ENCODE measurements at regions not wholly inside any gene's neighbourhood (a gene's known extent, or its start where the extent isn't known, plus 50 kb on each side); places are given as distances from the start of the nearest gene placed in this dataset.

DNA sequence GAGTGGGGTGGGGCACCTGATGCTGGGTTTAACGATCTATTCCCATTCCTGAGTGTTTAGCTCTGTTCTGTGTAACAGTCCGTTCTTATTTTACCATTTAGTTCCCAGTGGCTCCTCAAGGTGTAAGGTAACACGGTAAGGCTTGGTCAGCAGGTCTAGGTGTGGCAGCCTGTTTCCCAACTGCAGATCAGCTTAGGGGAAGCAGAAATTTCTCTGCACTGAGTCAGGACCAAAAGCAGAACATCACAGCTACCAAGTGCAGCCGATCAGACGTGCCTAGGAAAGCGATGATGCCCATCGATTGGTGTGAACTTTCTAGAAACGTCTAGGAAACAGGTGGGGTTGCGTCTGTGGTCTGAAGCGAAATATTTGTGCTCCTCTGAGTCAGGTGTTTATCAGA, 240.1 kb downstream of the STIM2 start:
- DNase-seq (ENCODE audit: low read depth), result no peak
- no peak overlapping the region for H3K4me3 ChIP-seq (ENCODE audit: low read depth, low read length)
- TF ChIP-seq, protein P1, sequence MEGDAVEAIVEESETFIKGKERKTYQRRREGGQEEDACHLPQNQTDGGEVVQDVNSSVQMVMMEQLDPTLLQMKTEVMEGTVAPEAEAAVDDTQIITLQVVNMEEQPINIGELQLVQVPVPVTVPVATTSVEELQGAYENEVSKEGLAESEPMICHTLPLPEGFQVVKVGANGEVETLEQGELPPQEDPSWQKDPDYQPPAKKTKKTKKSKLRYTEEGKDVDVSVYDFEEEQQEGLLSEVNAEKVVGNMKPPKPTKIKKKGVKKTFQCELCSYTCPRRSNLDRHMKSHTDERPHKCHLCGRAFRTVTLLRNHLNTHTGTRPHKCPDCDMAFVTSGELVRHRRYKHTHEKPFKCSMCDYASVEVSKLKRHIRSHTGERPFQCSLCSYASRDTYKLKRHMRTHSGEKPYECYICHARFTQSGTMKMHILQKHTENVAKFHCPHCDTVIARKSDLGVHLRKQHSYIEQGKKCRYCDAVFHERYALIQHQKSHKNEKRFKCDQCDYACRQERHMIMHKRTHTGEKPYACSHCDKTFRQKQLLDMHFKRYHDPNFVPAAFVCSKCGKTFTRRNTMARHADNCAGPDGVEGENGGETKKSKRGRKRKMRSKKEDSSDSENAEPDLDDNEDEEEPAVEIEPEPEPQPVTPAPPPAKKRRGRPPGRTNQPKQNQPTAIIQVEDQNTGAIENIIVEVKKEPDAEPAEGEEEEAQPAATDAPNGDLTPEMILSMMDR (conservative IDR thresholded peaks at IDR 0.05; ENCODE audit: low read depth, low read length), result no peak

DNA sequence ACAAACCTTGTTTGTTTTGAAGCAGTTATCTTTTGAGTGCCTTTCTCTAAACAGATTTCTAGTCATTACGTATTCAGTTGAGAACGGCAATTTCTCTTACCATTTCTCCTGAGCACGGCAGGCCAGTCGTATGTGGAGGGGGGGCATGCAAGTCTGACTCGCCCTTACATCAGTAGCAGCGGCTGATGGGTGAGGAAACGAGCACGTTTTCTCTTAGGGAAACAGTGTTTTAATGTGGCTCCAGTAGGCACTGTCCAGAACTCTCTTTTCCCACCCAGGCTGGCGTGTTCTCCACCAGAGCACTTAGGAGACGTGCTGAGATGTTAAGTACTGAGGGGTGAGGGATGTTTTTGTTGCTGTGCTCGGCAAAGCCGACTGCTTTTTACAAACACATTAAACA, 240.5 kb downstream of the STIM2 start:
- H3K4me3 ChIP-seq (ENCODE audit: low read depth, low read length), result no peak overlapping the region
- TF ChIP-seq, protein P1 (conservative IDR thresholded peaks at IDR 0.05; ENCODE audit: low read depth, low read length), result no peak
- no peak for DNase-seq (ENCODE audit: low read depth)

DNA sequence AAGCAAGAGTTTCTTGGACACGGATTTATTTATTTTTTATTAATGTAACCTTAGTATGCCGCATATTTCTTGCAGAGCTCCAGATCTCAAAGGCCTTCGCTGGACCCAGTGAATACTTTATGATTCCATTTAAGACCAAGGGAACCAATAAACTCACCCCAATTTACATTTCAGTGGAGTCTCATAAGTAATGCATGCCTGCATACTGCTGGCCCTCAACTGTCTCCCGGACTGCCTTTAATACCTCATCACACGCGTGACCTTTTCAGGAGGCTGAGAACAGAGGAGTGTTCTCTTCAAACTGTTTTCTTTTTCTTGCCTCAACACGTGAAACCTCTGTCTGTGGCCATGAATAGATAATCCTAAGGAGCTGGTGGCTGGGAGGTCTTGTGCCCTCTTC, 240.9 kb downstream of the STIM2 start:
- no peak overlapping the region for H3K4me3 ChIP-seq (ENCODE audit: low read depth, low read length)
- TF ChIP-seq, protein P1 (conservative IDR thresholded peaks at IDR 0.05; ENCODE audit: low read depth, low read length), result no peak
- DNase-seq (ENCODE audit: low read depth), result no peak

DNA sequence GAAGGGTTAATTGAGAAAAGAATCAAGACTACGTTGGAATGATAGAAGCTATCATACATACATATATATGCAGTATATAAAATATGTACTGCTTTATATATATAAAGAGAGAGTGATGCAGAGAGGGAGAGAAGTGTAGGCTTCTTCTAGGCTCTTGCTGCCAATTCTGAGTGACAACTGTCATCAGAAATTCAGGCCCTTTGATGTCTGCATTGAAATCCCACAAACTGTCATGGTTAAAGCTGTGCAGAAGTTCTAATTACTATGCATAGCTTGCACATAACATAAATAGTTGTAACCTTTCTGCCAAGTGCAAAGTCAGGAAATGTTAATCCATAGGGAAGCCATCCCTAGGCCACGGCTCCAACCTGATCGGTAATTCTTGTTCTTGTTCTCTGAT, 251.0 kb downstream of the STIM2 start:
- no peak overlapping the region for H3K4me3 ChIP-seq (ENCODE audit: low read depth, low read length)
- no peak for DNase-seq (ENCODE audit: low read depth)
- TF ChIP-seq, protein P1 (conservative IDR thresholded peaks at IDR 0.05; ENCODE audit: low read depth, low read length), result no peak

DNA sequence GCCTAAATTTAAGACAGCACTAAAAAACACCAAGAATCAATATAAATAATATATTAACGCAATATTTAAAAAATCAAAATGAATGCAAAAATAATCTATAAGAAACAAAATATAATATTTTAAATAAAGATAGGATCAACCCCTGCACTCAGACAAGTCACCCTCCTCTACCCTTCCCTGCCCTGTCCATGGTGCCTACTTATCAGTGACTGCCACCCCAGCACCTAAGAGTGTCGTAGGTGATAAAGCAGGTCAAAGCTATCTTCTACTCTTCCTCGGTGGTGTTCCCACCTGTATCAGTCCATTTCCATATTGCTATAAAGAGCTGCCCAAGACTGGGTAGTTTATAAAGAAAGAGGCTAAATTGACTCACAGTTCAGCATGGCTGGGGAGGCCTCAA, 251.9 kb downstream of the STIM2 start:
- DNase-seq (ENCODE audit: low read depth), result no peak
- TF ChIP-seq, protein P1 (conservative IDR thresholded peaks at IDR 0.05; ENCODE audit: low read depth, low read length), result no peak
- H3K4me3 ChIP-seq (ENCODE audit: low read depth, low read length), result no peak overlapping the region

DNA sequence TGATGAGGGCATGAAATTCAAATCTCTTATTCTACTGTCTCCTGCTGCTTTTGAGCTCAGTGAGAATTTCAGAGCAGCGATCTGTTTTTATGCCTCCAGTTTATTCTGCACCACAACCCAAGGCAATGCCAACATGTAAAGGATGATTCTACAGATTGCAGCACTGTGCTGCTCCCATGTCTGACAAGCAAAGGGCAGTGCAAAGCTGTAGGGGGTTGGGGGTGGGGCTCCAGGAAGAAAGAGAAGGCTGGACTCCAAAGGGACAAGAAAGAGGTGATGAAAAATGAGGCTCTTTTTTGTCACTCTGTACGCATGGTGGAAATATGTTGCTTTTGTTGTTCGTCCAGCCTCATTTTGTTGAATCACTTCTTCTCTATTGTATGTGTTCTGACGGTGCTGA, 254.6 kb downstream of the STIM2 start:
- TF ChIP-seq, protein P1 (conservative IDR thresholded peaks at IDR 0.05; ENCODE audit: low read depth, low read length), result no peak
- H3K4me3 ChIP-seq (ENCODE audit: low read depth, low read length), result no peak overlapping the region
- DNase-seq (ENCODE audit: low read depth), result no peak

DNA sequence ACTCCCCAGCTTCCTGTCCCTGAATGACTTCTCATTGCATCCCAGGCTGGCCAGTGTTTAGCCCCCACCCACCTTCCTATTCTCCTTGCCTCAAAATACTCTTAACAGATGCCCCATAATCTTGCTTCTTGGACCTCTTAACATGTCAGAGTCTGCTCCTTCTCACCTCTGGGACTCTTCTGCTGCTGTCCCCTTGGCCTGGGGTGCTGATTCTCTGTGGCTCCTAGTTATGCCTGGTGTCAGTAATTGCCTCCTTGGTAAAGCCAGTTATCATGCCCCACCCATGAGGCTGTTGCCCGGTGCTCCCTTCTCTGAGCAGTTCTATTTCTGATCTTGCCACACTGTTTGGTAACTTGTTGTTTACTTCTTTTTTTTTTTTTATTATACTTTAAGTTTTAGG, 256.8 kb downstream of the STIM2 start:
- no peak overlapping the region for H3K4me3 ChIP-seq (ENCODE audit: low read depth, low read length)
- no peak for DNase-seq (ENCODE audit: low read depth)
- TF ChIP-seq, protein P1 (conservative IDR thresholded peaks at IDR 0.05; ENCODE audit: low read depth, low read length), result no peak
